ENCODE measurements at regions not wholly inside any gene's neighbourhood (a gene's known extent, or its start where the extent isn't known, plus 50 kb on each side); places are given as distances from the start of the nearest gene placed in this dataset.

- DNase-seq (ENCODE audit: low spot score): no peak
Measured at GRCh38 chr10:55374060-55374459, 573.0 kb upstream of the PCDH15 start.

DNA sequence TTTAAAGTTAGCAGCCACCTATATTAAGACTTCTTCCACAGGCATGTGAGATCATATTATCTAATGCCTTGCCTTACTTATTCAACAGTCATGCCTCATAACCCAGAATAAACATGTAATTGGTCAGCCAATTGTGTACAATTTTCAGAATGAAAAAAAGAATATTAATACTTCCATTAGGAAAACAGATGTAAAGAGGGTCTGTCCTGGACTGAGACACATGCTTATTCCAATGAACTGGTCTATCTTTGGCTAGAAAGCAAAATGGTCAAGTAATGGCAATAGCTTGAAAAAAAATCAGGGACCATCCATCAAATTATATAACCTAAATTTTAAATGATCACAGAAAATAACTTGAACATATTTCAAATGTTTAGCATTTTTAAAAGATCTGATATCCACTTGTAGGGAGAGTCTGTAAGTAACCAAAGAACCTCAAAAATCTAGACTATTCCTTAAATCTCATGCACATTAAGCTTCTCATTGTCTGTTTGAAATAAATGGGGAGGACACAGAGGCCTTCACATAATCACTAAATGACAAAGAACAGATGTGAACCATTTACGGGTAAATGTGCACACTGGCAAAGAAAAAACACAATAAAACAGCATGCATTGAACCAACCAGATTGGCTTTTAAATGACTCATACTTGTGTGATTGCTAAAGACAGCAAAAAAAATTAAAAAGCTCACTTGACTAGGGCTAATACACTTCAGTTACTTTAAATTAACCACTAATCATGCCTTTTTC, 568.8 kb upstream of the PCDH15 start:
- DNase-seq (ENCODE audit: low spot score): no peak

DNA sequence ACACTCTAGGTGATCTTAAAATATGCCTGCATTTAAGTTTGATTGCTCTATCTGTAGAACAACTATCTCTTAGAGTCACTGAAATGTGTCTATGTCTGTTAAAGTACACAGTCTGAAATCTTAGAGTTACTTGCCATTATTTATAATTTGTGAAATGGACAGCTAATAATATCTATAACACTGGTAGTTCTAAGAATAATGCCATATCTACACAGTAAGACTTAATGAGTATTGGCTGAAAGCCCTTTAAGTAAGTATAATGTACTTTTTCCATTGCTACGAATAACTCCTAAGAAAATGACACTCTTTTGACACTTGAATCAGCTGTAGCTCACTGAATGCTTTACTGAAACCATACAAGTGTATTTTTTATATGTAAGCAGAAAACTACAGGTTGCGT, 567.4 kb upstream of the PCDH15 start:
- no peak for DNase-seq (ENCODE audit: low spot score)

GRCh38 chr10:55367555-55367954, 566.5 kb upstream of the PCDH15 start:
- no peak for DNase-seq (ENCODE audit: low spot score)

GRCh38 chr10:55358539-55358938, 557.5 kb upstream of the PCDH15 start:
- DNase-seq (ENCODE audit: low spot score): no peak

GRCh38 chr10:55353414-55353813, 552.4 kb upstream of the PCDH15 start:
- no peak for DNase-seq (ENCODE audit: low spot score)

DNA sequence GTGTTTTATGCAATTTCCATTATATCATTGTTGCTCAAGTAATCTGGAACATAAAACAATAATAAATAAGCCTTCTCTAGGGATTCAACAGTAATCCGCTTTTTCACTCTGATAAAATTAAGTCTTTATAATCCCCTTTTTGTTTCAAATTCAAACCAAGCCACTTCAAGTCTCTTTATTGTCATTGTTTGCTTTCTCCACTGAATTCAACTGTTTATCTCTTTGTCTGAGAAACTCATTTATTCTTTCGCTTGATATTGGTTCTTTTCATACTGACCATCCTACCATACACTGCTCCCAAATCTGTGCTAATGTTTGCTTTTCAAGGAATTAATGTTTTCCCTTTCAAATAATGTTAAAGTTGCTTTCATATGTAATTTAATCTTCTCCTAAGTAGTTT, 550.4 kb upstream of the PCDH15 start:
- no peak for DNase-seq (ENCODE audit: low spot score)

DNA sequence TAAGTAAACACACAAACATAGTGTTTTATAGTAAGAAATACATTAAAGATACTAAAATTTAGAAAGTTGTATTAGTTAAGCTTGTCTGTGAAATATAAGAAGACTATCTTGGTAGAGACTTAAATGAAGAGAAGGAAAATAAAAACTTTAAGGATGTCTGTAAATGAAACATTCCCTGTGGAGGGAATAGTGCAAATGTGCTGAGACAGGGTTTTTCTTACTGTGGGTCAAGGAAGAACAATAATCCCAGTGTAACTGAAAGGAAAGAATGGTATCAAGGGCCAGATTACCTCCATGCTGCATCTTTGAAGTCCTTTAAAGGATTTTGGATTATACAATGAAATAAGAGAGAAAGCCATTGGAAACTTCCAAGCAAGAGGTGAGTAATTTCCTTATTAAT, 547.5 kb upstream of the PCDH15 start:
- no peak for DNase-seq (ENCODE audit: low spot score)

DNA sequence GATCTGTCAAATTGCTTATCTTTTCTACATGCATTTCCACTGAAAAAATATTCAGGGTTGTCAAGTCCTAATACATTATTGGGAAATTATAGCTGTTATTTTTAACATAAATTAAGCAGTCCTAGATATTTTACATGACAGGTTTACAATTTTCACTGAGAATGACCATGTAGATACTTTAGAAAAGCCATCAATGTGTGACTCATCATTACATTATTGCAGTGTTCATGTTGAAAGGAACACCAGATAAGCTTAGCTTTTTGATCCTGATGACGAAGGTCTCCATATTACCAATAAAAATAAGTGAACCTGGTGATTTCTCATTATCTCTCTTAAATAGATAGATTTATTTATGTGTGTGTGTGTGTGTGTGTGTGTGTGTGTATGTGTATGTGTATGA, 529.5 kb upstream of the PCDH15 start:
- no peak for DNase-seq (ENCODE audit: low spot score)

DNA sequence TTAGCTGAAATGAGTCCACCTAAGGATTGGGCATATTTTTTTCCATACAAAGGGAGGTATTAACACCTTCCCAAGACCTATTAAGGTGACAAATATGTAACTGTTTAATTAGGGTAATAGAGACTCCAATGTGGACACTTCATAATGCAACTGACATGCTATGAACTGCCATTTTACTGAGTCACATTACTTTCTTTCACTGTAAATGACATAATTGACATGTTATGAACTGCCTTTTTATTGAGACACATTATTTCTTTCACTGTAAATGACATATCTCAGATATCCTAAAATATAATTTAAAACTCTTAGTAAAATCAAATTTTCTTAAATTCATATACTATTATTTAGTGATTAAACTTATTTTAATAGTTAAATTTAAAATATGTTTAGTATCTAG, 528.8 kb upstream of the PCDH15 start:
- no peak for DNase-seq (ENCODE audit: low spot score)

DNA sequence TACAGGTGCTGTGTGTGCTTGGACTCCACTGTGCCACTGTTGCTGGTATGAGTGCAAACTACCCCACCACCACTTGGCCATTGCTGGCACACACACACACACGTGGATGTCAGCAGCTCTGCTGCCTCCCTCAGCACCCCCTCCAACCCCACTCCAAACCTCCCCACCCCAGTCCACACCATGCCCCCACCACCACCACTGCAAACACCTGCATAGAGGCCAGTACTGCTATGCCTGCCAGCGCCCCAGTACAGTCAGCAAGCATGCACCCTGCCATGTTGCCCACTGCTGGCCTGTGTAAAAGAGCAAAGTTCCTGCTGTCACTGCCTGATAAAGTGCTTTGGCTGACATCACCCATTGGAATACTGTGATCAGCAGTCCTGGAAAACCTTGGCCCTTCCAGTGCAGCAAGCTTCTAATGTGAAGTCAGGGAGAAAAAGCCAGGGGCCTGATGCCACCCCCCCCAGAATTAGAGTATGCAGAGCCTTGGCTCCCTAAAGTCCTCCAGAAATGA, 519.2 kb upstream of the PCDH15 start:
- DNase-seq (ENCODE audit: low spot score): no peak

DNA sequence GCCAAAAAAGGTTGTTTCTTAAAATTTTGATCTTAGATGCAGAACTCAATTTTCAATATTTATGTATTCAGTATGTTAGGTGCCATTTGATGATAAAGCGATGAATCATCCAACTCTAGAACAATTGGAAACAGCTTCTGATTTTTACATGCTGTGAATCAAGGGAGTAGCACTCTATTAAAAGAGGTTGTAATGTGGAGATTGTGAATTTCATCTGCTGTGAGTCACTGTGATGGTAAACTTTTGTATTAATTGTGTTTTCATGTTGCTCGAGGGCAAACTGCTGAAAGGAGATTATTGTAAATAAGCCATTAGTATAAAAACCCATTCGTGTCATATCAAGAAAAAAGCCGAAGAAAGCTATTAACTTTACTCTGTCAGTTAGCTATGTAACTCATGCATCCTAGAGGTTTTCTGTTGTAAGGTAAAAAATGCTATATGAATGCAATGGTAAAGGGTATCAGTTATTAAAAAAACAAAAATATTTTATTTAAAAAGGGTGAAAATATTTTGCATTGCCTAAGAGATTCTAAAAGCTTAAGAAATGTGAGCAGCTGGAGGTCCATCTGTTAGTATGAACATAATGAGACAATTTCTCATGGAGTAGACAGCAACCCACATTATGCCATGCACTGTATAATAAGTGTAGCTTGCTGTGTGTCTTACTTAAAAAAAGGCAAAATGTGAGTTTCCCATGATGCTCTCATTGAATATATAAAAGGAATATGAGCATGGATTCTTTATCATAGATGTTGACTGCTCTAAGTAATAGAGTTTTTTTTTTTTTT, 511.0 kb upstream of the PCDH15 start:
- DNase-seq (ENCODE audit: low spot score): no peak

DNA sequence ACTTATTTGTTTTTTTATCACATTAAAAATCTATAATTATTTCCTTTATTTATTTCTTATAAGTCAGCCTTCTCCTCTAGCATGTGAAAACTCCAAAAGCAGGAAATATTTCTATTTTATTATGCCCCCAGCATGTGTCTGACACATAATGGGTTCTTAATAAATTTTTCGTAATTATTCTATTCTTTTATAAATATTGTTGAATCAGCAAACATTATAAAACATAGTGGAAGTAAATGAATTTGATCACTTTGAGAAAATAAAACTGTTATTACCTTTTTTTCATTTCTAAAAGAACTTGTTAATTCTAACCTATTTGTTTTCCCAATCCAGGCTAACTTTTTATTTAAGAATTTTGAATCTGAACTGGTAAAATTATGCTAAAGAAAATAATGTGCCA, 509.1 kb upstream of the PCDH15 start:
- no peak for DNase-seq (ENCODE audit: low spot score)

DNA sequence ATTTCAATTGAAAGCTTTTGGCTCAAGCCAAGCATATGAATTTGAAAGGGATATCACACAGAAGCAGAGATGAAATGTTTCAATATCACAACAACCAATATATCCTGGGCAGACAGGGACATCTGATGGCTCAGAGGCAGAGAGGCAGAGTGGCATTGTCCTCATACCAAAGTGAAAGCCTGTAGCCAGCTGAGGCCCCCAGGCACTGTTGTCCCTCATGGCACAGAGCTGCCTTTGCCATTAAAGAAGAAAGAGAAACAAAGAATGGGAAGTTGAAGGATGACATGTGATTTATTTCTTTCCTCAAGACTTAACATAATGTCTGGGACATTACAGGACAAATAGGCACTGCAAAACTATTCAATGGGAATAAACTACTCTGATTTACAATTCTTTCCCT, 504.3 kb upstream of the PCDH15 start:
- DNase-seq (ENCODE audit: low spot score): no peak

DNA sequence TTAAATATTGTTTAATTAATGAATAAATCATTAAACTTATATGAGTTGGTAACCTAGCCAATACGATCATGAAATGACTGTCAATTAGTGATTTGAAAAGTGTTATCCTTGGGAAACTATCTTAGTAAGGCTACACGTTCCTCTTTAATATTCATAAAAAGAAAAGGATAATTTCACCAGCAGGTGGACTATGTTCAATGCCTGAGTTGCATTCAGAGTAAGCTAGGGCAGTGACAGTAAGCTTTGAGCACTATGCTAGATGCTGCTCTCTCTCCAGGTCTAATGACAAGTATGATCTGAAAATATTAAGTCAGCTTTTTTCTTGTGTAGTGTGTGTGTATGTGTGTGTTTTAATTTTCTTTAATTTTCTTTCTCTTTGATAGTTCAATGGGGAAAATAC, 486.3 kb upstream of the PCDH15 start:
- DNase-seq (ENCODE audit: low spot score): no peak

- DNase-seq (ENCODE audit: low spot score): no peak
Measured at GRCh38 chr10:55283031-55283430, 482.0 kb upstream of the PCDH15 start.

- DNase-seq (ENCODE audit: low spot score): no peak
Measured at GRCh38 chr10:55280696-55281095, 479.7 kb upstream of the PCDH15 start.

GRCh38 chr10:55277549-55277948, 476.5 kb upstream of the PCDH15 start:
- DNase-seq (ENCODE audit: low spot score): no peak

DNA sequence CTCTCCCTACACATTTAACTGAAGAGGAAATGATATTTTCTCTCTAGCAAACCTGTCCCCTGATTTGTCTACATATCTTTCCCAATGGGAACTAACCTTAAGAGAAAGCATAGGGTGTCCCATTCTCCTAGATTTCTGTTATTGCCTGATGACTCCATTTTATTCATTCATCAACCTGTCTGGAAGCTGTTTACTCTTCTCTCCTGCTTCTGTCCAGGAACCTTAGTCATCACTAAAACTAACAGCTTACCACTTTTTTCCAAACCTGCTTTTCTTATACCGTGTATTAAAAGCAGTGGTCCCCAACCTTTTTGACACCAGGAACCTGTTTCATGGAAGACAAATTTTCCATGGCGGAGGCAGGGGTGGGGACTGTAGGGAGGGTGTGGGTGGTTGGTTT, 473.3 kb upstream of the PCDH15 start:
- DNase-seq (ENCODE audit: low spot score): no peak

GRCh38 chr10:55273946-55274345, 472.9 kb upstream of the PCDH15 start:
- DNase-seq (ENCODE audit: low spot score): no peak

GRCh38 chr10:55272886-55273285, 471.9 kb upstream of the PCDH15 start:
- no peak for DNase-seq (ENCODE audit: low spot score)

- DNase-seq (ENCODE audit: low spot score): peak; percentile 6
Measured at GRCh38 chr10:55266797-55267196, 465.8 kb upstream of the PCDH15 start.

DNA sequence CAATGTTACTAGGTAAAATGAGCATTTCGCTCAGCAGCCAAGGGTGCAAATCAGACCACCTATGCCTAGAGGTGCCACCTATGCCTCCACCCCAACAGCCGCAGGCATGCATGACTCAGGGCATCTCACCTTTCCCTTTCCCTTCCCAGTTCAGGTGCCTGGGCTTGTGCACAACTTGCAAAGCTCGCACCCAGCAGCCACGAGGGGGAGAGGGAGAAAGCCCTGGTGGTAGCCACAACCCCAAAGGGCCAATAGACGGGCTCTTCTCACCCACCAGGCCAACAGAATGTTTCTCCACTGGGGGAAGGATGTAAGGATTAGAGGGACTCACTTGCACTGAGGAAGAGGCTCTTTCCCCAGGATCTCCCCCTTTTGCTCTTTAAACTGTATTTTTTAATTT, 462.3 kb upstream of the PCDH15 start:
- no peak for DNase-seq (ENCODE audit: low spot score)

DNA sequence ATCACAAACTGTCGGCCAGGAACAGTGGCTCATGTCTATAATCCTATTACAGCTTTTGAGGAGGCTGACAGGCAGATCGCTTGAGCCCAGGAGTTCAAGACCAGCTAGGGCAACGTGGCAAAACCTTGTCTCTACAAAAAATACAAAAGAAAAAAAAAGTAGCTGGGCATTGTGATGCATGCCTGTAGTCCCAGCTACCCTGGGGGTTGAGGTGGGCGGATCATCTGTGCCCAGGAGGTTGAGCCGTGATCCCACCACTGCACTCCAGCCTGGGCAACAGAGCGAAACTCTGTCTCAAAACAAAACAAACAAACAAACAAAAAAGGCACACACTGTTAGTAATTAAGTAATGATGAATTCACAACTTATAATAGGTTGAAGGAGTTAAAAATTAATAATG, 441.5 kb upstream of the PCDH15 start:
- no peak for DNase-seq (ENCODE audit: low spot score)

All from iPS-NIHi11 (cell line).